Stimulated activated naive CD4-positive, alpha-beta T cell treated with Interleukin-2 at 50 U/mL for 16 hours (primary cell): ENCODE measurements at regions not wholly inside any gene's neighbourhood (a gene's known extent, or its start where the extent isn't known, plus 50 kb on each side); places are given as distances from the start of the nearest gene placed in this dataset.
"Not testable (repeated sequence)": the region's sequence is repeated elsewhere in the genome, so short reads cannot be mapped to it uniquely, and the experiment has no call there.

Experiments
- DNase-seq: peaks from one replicate; lab custom pipeline; 2025; lab: John Stamatoyannopoulos, UW

DNA sequence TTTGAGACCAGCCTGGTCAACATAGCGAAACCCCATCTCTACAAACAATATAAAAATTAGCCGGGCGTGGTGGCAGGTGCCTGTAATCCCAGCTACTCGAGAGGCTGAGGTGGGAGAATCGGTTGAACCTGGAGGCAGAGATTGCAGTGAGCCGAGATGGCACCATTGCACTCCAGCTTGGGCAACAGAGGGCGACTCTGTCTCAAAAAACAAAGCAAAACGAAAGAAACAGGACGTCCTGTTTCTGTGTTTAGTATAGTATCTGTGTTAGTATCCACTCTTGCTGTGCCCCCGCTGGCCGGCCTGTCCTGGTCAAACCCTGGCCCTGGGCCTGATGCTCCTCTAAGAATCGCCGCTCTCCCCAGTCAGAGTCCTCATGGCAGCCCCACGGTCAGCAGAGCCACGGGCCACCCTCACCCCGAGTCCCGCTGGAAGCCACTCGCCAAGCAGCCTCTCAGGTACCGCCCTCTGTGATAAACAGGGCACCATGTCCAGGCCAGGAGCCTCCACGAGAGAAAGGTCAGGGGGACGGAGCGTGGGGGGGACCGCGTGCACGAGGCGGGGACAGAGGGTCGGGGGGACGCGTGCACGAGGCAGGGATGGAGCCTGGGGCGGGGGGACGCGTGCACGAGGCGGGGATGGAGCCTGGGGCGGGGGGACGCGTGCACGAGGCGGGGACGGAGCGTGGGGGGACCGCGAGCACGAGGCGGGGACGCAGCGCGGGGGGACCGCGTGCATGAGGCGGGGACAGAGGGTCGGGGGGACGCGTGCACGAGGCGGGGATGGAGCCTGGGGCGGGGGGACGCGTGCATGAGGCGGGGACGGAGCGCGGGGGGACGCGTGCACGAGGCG, 384.5 kb downstream of the SMOC2 start:
- DNase-seq = no peak

DNA sequence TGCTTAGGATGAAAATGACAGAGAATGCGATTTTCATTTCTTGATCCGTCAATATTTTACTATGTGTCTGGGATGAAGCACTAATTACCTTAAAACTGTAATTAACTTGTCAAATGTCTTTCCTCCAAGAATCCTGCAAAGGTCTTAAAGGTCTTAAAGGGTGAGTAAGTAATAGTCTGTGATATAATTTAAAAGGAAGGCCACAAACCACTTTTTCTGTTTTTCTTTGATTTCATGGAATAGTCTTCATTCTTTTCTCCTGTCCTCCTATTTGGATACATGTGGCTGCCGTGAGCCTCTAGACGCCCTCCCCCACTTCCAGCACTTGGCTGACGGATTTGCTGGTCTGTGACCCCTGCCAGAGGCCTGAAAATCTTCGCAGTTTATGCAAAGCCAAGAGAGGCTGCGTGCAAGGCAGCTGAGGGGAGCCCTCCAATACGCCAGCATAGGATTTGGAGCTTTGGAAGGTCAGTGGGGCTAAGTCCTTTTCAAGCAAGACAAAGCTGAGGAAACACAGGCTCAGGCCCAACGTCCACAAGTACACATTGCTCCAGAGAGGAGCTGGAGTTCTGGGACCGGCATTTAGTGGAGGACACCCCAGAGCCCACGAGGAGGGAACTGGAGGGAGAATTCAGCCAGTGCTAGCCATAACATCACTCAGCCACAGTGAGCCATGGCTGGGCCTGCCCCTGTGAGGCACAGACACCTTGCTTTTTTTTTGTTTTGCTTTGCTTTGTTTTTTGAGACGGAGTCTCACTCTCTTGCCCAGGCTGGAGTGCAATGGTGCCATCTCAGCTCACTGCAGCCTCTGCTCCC, 382.6 kb downstream of the SMOC2 start:
- DNase-seq = no peak

DNA sequence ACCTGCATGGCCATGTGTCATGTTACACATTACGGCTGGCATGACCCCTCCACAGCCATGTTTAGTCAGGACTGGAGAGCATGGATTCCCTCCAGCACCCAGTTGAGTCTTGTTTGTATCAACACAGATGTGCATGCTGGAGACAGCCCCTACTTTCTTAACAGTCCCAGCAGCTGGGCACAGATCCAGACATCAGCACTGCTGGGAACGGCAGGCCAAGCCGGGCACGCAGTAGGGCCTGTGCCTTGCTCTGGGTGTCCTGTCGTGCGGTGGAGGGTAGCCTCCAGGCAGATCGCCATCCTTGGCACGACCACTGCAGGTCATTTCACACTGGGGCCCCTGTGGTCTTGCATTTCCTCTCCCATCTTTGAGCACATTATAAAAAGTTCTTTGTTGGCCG, 381.4 kb downstream of the SMOC2 start:
- no peak for DNase-seq

DNA sequence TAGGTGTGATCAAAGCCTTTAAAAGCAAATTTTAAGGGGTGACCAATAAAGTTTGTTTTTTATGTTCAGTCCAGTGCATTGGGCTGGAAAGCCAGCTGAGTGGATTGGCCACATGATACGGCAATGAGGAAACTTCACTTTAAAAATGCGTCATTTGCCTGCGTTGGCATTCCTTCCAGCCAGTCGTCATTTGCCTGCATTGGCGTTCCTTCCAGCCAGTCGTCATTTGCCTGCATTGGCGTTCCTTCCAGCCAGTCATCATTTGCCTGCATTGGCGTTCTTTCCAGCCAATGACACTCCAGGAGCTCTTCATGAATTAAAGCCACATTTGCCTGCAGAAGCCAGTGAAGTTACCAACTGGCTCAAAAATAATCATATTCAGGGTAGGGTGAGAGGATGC, 378.6 kb downstream of the SMOC2 start:
- DNase-seq = no peak

DNA sequence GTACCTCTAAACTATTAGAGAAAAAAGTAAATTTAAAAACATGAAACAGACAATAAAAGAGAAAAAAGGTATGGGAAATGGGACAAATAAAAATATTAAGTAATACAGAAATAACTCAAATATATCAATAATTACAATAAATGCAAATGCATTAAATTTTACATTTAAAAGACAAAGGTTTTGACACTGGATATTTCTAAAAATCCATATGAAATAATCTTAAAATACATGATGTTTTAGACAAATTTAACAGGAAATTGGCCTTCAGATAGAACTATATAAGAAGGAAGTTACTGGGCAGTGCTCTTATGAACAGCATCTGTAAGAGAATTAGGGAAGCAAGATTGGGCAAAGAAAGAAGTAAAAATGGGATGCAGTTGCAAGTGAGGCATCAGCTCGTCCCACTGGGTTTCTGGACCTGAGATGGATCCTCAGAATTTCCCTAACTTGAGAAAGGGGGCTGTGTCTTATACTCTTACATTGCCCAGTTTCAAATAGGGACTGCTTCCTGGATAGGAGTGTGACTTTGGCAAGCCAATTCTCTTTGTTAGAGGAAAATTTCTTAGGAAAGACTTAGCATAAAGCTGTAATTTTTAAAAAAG, 376.7 kb downstream of the SMOC2 start:
- no peak for DNase-seq

DNA sequence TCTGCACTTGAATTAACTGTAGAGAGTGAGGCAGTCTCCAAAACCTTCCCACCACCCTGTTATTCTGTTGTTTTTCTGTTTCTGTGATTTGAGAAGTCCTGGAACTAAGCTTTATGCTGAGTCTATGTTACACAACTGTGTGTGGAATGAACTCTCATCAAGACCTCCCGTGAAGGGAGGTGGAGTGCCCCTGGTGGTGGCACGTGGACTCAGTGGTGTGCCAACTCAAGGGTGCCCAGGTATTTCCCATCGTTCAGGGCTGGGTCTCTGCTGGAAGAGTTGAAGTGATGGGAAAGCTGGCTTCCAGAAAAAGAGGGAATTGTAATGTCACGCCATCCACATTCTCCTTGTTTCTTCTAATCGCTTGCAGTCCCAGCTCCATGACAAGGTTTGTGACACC, 374.2 kb downstream of the SMOC2 start:
- no peak for DNase-seq

DNA sequence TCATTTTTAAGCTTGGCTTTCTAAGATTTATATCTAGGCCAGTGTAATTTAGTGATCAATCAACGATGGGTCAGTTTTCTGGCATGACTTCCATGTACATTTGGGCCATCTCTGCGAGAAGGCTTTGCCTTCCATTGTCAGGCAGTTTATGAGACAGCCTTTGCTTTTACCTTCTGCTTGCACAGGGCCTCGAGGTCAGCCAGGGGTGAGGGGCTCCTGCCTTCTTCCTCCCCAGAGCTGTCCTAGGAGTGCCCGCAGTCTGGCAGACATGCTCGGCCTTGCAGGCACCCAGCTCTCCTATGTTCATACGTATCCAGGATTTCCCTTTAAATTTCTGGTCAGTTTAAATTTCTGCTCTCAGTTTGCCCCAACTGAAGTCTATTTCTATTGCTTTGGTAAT, 367.2 kb downstream of the SMOC2 start:
- no peak for DNase-seq

DNA sequence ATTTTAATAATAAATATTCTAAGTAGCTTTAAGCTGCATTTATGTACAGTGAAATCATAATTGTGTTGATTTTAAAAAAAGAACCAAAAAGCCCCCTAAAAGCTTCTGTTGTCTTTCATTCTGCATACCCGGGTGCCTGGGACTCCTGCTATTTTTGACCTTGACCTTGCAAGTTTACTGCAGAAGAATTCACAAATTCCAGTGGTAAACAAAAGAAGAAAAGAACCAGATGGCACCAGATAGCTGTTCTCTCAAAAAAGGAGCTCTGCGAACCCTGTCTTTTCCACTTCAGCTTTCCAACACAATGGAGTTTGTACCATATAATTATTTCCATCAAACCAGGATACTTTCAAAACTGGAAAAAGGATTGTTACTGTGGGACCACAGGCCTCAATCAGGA, 363.3 kb downstream of the SMOC2 start:
- DNase-seq = no peak

DNA sequence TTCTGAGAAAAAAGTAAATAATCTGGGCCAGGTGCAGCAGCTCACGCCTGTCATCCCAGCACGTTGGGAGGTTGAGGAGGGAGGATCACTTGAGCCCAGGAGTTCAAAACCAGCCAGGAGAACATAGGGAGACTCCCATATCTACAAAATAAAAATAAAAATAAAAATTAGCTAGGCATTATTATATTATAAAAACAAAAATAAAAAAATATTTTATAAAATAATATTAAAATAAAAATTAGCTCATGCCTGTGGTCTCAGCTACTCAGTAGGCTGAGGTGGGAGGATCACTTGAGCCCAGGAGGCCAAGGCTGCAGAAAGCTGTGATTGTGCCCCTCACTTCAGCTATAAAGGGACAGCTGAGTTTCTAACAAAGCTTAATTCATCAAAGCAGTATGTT, 362.9 kb downstream of the SMOC2 start:
- DNase-seq = no peak

DNA sequence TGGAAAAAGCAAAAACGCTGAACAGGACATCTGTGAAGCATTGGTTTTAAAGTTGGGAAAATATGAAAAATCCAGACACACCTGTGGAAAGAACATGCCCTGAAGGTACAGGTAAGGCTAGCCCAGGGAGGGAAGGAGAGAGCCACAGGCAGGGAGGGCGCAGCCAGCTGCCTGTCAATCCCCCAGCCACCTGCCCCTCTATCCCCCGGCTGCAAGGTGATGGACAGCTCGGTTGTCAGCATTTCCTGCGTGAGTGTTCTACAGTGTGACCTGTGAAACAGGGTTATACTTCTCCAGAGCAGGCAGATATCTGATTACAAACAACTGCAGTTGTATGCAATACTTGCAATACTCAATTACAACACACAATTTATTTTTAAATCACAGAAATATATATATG, 358.1 kb downstream of the SMOC2 start:
- no peak for DNase-seq

DNA sequence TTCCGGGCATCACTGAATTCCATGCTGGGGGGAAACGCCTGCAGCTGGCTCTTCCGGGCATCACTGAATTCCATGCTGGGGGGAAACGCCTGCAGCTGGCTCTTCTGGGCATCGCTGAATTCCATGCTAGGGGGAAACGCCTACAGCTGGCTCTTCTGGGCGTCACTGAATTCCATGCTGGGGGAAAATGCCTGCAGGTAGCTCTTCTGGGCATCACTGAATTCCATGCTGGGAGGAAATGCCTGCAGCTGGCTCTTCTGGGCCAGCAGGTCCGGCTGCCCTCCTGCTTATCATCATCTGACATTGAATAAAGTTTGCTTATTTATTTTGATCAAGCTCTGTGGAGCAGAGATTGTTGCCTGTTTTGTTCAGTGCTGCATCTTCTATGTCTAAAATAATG, 355.1 kb downstream of the SMOC2 start:
- DNase-seq = no peak

DNA sequence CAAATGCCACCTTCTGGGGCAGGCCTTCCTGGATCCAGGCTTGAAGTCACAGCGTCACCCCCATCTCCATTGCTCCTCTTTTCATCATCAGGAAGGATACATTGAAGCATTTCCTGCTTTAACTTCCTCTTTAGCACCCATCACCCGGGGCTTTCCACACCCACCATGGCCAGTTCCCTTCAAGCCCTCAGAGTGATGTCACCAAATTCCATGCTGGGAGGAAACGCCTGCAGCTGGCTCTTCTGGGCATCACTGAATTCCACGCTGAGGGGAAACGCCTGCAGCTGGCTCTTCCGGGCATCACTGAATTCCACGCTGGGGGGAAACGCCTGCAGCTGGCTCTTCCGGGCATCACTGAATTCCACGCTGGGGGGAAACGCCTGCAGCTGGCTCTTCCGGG, 354.6 kb downstream of the SMOC2 start:
- DNase-seq = not testable (repeated sequence)

DNA sequence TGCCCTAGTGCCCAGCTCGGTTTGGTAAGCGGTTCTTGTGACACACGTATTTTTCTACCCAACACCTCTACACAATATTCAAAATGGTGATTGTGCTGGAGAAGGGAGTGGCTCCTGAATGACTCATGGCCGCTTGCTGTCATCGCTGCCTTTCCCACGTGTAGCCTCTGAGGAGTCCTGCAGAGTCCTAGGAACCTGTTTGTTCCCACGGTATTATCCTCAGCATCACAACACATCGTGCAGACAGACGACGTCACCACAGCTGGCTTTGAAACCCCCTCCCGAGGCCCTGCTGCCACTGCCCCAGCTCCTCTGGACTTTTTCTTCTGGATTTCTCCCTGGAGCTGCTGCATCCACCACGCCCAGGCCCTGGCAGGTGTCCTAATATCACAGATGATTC, 353.5 kb downstream of the SMOC2 start:
- no peak for DNase-seq

DNA sequence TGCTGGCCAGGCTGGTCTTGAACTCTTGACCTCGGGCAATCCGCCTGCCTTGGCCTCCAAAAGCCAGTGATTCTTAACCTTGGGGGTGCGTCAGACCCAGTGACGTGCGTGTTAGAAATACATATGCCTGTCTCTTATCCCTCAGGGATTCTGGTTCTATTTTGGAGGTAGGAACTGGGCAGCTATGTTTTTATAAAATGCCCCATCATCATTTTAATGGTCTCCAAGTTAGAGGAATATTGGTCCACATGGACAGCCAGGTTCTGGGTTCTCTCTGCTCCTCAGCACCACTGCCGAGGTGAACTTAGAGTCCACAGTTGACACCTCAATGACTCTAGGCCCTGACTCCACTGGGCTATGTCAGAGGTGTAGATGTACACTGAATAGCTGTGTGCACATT, 352.7 kb downstream of the SMOC2 start:
- DNase-seq = no peak

DNA sequence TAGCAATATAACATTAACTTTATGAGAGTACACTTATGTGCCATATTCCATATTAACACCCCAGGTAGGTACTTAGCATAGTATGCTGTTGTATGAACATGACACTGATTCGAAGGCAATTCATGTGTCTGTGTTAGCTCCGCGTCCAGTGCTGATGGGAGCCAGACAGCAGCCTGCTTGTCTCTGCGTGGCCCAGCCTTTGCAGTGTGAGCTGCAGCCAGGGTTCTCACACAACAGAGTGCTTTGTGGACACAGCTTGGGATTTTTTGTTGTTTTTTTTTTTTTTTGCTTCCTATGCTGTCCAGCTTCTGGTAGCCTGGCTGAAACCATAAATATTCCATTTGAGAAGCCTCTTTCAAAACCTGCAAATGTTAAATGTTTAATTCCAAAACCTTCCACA, 350.9 kb downstream of the SMOC2 start:
- DNase-seq = no peak

DNA sequence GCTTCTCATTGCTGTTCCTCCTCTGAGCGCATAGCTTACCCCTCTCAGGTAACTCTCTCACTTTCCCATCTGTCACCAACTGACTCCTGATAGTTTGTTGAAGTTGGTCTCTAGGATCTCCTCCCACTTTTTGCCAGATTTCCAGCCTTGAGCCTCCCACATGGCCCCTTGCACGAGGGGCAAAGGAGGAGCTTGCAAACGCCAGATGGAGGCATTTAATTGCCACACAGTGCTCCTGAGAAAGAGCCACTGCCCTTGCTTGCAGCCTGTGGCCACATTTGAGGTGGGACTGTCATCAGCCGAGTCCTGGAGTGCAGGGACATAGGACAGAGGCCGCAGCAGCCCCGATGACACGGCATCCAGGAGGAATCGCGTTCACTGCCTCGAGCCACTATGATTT, 348.7 kb downstream of the SMOC2 start:
- no peak for DNase-seq

DNA sequence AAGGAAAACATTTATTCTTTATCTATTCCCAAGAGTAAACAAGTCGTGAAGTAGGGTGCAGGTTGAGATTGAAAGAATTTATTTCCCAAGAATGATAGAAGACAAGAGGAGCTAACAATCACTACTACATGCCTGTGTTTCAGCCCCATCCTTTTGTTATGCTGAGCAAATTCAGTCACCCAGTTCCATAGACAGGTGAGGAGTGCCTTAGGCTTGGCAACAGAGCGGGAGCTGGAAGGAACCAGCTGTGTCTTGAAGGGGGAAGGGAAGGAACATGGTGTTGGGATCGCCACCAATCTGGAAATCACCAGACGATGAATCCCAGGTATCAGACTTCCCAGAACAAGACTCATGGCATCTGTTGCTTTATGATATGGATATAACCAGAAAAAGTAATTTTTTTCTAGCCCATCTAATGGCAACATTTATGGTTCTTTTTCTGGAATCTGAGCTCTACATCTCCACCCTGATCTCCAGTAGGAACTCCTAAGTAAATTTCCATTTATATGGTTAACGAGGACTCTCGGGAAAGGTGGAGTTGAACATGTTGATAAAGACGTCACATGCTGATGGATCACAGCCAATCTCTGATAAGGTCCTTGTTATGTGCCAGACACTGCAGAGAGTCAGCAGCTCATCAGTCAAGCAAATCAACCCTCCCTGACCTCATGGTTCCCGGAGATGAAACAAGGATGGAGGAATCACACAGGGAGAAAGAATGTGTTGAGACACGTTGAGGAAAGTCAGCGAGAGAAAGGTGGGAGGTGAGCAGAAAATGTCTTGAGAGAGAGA, 344.9 kb downstream of the SMOC2 start:
- DNase-seq = no peak

DNA sequence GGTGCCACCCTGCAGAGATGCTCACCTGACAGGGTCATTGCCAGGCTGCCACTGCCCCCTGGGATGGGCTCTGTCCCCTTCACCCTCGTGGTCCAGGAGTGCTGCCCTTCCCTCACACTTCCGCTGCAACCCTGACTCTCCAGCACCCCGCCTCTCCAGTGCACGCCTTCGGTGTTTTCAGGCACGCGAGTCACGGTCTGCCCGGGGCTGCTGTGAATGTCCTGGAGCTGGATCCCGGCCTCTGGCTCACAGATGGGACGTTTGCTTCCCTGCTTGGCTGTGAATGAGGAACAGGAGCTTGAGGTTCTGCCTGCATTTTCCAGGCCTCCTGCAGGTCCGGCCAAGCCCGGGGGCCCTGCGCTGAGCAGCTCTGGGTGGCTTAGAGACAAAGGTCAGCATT, 343.4 kb downstream of the SMOC2 start:
- no peak for DNase-seq

DNA sequence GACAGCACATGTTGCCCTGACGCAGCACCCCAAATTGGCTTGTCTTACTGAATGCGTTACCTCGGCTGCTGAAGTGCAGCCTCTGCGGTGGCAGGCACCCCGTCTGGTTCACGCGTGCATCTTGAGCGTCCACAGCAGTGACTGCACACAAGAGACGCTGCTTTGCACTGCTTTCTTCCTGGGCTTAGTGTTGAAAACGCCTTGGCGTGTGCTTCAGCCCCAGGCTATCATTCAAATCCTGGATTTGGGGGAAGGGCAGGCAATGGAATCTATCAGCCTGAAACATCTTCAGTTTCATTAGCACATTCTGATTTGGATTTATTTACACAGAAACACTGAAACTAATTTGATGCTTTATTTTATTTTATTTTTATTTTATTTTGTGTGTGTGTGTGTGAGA, 342.7 kb downstream of the SMOC2 start:
- no peak for DNase-seq

DNA sequence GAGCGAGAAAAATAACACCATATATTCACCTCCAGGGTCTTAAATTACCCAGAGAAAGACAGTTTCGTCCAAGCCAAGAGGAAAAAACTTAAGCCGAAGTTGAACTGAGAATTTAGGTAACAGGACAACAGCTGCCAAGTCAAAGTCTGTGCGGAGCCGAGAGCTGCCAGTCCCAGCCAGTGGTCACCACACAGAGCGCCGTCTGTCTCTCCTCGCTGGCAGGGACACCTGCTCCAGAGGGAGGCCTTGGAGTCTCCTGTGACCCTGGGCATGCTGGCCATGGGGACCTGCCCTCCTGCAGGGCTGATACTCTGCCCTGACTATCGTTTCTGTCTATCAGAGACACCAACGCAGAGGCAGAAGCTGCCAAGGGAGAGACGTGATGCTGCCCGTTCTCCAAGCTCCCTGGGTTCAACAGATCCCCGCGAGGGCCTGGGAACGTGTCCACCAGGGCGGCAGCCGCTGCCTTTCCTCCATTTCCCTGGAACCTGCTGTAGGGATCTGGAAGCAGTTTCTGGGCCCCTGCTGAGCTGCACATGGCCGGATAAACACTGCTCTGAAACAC, 341.3 kb downstream of the SMOC2 start:
- no peak for DNase-seq

DNA sequence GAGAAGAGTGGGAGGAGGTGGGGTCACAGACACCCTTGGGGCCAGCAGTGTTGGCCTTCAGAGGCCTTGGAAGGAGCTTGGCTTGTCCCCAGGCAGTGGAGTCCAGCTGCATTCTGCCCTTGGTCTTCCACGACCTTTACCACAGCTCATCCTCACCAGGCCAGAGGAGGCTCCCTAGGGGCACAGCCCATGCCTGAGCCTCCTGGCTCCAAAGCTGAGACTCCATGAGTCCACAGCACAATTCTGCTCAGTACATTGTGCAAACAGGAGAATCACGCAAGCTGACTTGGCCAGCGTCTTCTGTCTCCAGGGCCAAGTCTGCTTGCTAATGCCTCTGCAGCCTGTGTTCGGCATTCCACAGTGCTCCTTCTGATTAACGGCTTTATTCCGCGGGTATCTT, 337.2 kb downstream of the SMOC2 start:
- no peak for DNase-seq

DNA sequence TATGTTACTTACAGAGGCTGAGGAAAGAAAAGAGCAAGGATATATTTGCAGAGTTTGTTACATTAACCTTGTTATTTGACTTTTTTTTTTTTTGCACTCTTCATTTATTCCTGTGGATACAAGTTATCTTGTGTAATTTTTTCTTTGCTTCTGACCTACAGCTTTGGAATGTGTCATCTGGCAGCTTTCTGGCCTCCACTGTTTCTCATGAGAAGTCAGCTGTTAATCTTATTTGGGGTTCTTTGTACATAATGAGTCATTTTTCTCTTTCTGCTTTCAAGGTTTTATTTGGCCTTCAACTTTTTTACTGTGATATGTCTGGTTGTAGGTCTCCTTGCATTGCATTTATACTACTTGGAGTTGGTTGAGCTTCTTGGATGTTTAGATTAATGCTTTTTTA, 333.4 kb downstream of the SMOC2 start:
- DNase-seq = no peak
